HG03575 (cell line): ENCODE measurements at regions not wholly inside any gene's neighbourhood (a gene's known extent, or its start where the extent isn't known, plus 50 kb on each side); places are given as distances from the start of the nearest gene placed in this dataset.

Experiments used
- ATAC-seq: cut with Tn5 transposase; IDR thresholded peaks from one replicate; pipeline ENCODE4 v1.9.1; 2021; ENCODE audit not compliant: unreplicated experiment, insufficient number of reproducible peaks, low FRiP score; ENCODE audit errors: extremely low read depth

DNA sequence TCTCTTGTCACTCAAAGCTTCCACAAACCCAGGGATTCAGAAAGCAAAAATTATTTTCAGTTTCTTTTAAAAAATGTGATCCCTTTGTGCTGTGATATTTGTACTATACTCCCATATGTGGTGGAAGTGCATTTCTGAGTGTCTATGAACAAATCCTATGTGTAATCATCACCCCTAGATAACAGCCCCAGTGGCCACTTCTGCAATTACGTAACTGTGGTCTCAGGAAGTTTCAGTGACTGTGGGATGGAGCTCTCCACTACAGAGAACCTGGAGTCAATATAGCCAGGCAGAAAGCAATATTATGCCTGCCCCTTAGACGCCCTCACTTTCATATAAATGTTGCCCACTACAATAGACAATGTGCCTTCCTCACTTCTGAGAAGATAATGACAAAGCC is 1101.7 kb upstream of the GHITM start:
- no peak for ATAC-seq

DNA sequence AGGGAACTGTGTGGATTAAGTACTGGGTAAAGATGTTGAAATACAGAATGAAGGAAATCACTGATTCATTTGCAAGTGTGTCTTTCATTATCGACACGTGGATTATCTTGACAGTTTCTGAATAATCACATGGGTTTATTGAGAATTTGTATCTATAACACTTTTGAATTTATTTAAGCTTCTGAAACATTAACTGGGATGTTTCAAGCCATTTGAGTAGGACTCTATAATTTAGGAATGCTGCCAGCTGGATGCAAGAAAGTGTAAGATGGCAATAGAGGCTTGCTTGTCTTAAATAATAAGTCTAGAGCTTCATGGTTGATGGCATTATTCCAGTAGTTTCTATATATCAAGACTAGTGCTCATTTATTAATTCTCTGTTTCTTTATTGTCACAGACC is 1100.7 kb upstream of the GHITM start:
- no peak for ATAC-seq

DNA sequence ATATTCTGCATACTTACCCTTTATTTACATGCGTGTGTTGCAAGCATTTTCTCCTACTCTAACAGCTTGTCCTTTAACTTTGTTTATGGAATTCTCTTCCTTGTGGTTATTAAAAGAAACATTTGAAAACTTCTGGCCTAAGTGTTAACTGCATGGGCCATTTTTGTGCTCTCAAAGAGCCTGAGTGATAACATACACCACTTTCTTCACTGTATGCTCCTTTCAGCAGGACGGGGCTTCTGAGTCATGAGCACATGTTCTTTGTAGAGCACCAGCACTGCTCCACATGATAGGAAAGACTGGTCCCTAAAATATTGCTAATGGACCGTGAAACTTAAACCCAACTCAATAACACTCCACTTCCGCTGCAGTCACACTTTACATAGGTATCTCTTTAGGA is 1093.6 kb upstream of the GHITM start:
- no peak for ATAC-seq

DNA sequence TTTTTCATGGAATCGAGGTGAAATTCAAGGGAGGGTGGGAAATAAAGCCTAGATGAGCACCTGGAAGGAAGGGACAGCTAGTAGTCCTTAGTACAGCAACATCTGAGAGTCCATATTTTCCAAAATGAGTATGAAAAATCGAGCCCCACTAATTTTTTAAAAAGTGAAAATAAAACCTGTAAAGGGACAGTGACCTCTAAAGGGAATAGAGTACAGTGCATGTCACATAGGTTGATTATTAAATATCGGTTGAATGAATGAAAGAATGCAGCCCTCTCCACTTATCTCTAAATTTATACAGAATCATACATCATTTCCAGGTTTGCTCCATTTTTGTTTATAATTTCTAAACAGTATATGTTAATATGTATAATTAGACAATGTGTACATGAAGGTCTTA is 1088.5 kb upstream of the GHITM start:
- no peak for ATAC-seq

DNA sequence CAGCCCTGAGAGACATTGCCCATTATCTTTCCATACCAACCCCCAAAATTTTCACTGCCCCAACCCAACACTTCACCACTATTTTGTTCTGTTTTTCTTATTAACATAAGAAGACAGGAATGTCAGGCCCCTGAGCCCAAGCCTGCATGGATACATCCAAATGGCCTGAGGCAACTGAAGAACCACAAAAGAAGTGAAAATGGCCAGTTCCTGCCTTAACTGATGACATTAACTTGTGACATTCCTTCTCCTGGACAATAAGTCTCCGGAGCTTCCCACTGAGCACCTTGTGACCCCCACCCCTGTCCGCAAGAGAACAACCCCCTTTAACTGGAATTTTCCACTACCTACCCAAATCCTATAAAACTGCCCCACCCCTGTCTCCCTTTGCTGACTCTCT is 1076.4 kb upstream of the GHITM start:
- ATAC-seq = no peak

DNA sequence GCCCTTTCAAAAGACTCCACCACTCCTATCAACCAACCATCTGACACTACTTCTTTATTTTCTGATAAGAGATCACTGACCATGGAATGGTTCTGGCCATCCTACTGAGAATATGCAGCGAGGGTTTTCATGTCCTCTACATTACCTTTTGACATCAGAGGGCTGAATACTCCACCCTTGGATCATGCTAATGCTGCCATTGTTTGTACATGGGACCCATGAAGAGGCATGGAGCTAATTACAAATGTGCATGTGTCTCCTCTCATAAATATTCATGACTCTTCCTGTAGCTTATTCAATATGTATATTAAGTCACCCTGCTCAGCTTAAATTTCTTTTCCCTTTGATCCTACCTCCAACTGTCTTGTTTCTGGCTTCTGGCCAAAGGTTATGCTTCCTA is 1065.8 kb upstream of the GHITM start:
- no peak for ATAC-seq

DNA sequence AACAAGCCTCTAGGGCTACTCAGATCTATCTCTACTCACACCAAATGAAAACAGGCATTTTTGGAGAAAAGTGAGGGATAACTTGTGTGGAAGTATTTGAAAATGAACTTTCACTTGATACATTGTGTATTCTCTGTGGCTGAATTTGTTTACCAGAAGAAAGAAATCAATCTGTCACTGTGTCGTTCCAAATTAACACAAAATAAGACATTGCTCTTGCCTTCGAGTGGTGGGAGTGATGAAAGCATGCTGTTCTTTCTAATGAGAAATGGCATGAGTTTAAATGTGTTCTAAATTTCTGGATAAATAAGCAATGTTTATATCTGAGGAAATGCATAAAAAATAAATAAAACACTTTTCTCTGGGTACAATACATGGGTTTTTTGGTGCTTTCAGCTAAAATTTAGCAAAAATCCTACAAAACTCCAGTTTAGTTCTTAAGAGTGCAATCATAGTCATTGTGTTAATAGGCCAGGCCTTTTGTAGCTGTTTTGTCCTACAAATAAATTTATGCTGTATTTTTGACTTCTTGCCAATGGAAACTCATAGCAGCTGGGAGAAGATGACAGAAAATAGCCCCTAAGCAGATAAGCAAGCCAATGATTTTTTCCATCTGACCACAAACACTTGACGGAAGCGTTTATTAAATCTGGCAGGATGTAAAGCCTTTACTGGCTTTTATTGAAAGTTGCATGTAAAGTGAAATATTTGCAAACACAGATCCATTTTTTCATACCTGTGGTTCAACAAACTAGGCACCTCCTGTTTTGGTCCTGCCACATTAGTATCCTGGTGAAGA is 1064.1 kb upstream of the GHITM start:
- ATAC-seq = no peak

DNA sequence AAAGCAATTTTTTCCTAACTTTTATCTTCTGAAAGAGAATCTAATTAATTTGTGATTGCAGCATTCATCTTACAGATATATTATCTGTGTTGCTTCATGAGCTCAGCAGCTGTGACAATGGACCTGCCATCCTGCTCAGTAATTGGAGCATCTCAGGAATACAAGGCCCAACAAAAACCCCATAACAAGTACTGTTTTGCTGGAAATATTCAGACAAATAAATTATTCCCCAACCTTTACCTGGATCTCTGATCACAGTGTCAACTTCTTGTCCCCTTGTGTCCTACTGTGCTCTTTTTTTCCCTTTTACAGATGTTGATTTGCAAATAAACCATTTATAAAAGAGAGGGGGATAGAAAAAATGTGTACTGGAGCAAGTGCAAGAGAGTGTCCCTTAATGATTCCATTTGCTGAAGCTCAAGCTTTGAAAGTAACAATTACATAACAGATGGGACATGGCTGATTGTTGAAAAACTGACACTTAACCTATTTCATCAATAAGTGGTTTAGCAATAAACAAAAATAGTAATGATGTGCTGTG is 1063.4 kb upstream of the GHITM start:
- ATAC-seq = no peak

DNA sequence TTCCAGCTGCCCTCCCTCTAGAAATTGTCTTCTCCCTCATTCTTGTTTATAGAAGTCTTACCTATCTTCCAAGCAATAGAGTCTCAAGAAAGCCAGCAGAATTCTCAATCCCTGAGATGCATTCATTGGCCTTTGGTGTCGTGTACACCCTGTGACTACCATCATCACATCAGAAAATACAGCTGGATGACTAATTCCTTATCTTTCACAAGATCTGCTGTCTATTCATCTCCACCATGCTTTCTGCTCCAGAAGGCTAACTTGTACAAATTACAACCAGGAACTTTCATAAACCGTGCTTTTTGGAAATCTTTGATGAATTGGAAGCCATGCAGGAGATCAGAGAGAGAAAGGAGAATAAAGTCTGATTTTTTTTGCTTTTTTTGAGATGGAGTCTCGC is 1062.9 kb upstream of the GHITM start:
- ATAC-seq = no peak

DNA sequence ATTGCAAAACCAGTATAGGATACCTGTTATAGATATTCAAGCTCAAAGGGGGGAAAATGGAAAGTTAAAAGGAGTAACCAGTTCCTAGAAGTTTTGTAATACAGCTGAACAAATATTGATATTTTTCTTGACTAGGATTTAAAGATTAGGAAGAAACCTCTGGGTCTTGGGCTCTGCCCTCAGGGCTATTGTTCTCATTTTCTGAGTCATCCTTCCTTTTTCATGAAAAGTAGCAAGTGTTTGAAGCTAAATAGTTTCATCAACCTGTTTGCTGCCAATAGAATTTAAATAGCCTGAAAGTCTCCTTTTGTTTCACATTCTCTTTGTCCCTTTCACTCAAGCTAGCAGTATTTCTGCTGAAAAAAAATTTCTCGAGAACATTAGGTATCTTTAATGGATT is 1061.1 kb upstream of the GHITM start:
- no peak for ATAC-seq

DNA sequence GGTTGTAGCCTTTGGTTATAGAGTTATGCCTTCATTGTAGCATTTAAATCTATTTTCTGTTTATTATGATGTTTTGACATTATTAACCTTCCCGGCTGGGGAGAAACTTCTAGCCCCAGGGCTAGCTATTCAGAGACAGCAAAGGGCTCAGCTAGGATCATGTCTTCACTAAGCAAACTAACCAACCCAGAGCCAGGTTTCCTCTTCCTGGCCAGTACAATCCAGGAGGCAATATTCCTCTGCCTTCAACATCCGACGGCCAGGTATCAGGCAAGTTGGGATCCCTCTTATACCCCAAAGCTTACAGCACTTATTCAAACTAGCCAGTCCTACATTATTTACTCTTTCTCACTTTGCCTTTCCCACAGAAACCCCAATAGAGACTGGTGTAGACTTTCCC is 1060.7 kb upstream of the GHITM start:
- no peak for ATAC-seq

DNA sequence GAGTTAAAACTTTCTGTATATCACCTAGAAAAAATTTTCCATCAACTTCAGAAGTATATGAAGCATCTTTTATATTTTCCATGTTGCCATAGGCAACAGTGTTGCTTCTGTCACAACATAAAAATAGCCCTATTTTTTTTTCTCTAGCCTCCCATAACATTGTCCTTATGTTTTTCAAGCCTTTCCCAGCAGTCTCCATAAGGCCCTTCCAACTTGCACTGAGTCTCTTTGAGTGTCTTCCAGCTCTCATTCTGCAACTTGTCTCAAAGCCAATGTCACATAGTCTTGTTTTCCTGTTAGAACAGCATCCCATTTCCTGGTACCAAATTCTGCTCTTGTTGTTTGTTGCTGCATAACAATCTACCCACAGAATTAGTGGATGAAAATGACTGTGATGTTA is 1055.5 kb upstream of the GHITM start:
- no peak for ATAC-seq

DNA sequence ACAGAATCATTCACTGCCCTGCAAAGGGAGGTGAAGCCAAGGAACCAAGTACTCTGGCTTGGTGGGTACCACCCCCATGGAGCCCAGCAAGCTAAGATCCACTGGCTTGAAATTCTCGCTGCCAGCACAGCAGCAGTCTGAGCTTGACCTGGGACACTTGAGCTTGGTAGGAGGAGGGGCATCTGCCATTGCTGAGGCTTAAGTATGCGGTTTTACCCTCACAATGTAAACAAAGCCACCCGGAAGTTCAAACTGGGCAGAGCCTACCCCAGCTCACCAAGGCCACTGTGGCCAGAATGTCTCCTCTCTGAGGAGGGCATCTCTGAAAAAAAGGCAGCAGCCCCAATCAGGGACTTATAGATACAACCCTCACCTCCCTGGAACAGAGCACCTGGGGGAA is 1050.0 kb upstream of the GHITM start:
- no peak for ATAC-seq

DNA sequence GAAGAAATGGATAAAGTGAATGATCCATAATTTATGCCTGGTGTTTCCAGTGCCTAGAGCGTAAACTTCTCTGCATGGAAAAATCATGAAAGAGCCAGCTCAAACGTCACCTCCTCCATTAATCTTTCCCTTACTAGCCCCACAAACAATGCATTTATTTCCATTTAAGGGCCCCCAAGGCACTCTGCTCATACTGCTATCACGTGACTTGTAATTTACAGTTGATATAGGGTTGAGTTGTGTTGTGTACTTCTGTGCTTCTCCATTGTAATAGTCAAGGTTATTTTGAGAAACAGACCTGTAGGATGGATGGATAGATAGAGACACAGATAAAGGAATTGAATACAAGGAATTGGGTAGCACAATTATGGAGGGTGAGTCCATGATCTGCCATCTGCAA is 1034.7 kb upstream of the GHITM start:
- no peak for ATAC-seq

DNA sequence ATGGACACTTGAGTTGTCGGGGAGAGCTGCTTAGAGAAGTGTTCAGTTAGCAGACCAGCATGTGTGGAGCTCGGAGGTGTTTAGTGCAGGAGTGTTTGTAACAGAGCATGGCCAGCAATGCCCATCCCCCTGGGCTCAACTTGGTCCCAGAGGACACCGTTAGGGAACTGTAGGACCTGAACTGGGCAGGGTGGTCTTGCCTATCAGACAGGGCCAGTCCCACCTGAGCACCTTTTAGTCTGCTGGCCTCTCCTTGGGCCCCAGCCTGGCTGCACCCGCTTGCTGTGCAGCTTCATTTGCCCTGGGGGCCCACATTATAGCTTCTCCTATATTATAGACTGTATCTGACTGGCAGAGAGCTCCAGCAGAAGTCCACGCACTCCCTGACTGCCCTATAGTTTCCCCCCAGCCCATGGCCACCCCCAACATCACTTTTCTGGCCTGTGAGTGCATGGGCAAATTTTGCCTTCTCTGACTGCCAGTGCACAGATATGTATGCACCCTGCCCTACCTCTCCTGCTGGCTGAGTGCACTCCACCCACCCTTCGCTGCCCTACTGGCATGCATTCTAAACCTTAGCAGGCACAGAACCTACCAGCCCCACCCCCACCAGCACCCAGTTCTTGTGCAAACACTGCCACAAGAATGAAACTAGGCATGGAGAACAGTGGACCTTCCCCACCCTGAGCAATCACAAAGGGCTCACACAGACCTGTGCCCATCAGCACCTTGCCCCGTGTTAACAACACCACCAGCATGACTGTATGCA is 1030.6 kb upstream of the GHITM start:
- ATAC-seq = no peak

DNA sequence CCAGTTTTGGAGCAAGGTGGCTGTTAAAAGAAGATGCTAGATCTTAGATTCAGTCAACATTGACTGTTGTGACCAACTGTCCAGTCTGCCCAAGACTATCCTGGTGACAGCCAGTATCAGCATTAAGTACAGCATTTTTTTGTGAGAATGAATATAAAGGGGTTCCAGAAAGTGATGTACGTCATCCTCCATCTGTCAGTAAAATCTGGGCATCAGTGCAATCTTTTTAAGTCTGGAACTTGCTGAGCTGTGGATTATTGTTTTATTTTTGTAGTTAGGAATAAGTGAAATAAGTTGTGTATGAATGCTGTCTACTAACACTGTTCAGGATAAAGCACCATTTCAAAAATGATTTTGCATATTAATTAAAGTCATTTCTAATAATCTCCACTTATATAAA is 1020.0 kb upstream of the GHITM start:
- no peak for ATAC-seq

DNA sequence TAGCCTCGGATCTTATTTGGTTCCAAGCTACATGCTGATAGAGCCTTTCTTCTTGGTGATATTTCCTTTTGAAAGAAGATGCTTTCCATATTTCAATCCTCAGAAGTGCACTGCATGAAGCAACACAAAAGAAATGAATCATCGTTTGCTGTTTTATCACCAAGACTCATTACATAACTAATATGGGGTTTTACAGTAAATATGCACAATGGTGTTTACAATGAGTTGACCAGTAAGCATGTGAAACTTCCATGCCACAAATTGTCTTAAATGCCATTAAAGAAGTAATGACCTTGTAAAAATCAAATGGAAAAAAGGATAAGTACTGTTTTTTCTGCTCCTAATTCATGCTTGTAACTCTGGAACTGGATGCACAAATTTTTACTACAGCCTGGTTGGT is 1017.0 kb upstream of the GHITM start:
- ATAC-seq = no peak

DNA sequence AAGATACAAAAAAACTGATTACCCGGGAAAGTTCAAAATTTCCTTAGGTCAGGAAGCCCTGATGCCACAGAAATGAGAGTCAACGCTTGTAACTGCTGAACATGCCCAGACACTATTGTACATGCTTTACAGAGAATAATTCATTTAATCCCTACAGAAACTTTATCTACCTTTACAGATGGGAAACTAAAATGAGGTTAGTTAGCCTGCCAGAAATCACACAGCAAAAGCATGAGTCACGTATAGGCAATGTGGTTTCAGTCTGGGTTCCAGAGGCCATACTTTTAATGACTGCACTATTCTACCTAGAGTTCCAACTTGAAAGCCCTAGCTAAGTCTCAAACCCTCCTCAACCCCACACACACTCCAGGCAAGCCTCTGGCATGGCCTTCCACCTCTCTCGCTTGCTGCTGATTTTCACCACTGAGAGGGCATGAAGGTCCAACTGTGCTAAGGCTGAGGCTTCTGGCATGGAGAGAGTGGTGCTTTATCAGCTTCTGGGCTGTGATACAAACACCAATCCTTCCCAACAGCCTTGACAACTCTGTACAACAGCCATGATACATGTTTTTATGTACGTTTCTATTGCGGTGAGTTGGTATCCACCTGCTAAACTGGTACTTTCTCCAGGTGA is 1011.2 kb upstream of the GHITM start:
- no peak for ATAC-seq

DNA sequence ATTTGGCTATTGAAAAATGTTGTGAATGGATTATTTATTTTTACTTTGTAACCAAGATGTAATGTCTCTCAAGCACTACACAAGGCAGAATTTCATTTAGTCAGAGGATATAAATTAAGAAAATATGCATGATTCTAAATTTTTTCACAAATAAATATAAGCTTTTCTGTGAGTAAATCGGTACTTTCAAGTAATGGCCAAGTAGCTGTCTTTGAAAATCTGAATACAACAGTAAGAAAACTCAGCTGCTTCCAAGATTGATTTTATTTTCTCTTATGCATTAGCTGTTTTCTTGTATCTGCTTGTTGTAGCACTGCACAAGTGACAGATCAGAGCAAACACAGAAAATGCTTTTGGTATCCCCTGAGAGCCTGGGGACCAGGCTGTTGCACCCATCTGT is 998.5 kb upstream of the GHITM start:
- no peak for ATAC-seq

DNA sequence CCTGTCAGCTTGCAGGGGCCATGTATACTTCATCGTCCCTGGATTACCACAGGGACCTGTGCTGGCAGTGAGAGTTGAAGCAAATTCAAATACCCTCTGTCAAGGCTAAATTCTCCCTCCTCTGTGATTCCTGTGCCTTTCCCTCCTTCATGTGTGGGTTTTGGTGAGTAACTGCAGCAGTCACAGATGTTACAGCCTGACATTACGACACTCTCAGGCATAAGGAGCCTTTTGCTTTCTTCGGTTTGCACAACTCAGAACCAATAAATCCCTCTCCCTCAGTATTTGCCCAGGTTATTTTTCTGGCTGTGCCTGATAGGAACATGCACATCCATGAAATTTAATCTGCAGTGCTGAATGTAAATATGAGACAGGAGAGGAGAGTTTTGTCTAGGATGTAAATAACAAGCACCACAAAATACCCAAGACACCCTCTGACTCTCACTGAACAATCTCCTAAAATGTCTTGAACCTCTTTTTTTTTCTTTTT is 997.2 kb upstream of the GHITM start:
- no peak for ATAC-seq
